ENCODE measurements at regions not wholly inside any gene's neighbourhood (a gene's known extent, or its start where the extent isn't known, plus 50 kb on each side); places are given as distances from the start of the nearest gene placed in this dataset.

DNA sequence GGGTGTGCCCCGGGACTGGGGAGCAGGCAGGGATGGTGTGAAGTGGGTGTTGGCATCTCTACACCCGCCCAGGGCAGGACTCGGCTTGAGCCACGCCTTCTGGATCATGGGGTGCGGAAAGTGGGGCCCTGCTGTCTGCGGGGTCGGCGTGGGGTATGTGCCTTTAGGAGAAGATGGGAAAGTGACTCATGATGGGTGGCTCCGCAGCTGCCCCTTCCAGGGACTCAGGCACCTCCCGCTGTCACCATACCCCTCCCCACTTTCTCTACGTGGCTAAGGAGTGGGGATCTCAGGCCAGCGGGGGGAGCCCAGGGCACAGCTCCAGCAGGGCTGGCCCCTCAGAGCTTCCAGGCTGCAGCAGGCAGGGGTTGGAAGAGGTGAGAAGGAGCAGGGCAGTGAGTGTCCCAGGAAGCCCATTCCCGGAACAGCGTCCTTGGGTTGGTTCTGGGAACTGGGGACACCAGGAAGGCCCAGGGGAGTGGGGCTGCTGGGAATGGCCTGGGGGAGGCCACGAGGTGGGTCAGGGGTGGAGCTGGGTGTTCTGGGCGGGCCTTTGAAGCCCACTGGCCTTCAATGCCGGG, 102.9 kb upstream of the FGF3 start:
- TF ChIP-seq, protein P1, sequence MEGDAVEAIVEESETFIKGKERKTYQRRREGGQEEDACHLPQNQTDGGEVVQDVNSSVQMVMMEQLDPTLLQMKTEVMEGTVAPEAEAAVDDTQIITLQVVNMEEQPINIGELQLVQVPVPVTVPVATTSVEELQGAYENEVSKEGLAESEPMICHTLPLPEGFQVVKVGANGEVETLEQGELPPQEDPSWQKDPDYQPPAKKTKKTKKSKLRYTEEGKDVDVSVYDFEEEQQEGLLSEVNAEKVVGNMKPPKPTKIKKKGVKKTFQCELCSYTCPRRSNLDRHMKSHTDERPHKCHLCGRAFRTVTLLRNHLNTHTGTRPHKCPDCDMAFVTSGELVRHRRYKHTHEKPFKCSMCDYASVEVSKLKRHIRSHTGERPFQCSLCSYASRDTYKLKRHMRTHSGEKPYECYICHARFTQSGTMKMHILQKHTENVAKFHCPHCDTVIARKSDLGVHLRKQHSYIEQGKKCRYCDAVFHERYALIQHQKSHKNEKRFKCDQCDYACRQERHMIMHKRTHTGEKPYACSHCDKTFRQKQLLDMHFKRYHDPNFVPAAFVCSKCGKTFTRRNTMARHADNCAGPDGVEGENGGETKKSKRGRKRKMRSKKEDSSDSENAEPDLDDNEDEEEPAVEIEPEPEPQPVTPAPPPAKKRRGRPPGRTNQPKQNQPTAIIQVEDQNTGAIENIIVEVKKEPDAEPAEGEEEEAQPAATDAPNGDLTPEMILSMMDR (IDR thresholded peaks at IDR 0.05; ENCODE audit: control insufficient read depth, insufficient read depth, low read depth, low read length, missing control alignments) = no peak
- no peak for DNase-seq (ENCODE audit: low read depth)
- H3K4me3 ChIP-seq (ENCODE audit: control insufficient read depth, low read depth, low read length) = no peak overlapping the region

DNA sequence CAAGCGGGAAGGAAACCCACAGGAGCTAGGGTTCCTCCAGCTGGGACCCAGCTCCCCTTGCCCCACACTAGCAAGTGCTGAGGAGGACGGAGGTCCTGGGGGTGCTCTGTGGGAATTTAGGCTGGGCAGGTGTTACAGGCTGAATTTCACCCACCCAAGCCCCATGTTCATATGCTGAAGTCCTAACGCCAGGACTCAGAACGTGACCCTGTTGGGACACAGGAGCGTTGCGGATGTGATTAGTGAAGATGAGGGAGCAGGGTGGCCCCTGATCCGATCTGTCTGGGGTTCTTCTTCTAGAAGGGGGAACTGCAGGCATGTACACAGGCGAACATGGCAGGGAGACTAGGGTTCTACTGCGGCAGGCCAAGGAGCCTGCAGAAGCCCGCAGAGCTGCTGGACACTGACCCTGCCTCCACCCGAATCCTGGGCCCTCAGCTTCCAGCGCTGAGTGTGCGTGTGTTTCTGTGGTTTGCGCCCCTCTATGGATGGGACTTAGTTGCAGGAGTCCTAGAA, 103.4 kb upstream of the FGF3 start:
- no peak for DNase-seq (ENCODE audit: low read depth)
- TF ChIP-seq, protein P1 (IDR thresholded peaks at IDR 0.05; ENCODE audit: control insufficient read depth, insufficient read depth, low read depth, low read length, missing control alignments) = no peak
- H3K4me3 ChIP-seq (ENCODE audit: control insufficient read depth, low read depth, low read length) = no peak overlapping the region

- H3K4me3 ChIP-seq (ENCODE audit: control insufficient read depth, low read depth, low read length) = no peak overlapping the region
- DNase-seq (ENCODE audit: low read depth) = no peak
- TF ChIP-seq, protein P1 (IDR thresholded peaks at IDR 0.05; ENCODE audit: control insufficient read depth, insufficient read depth, low read depth, low read length, missing control alignments) = no peak
Measured at GRCh38 chr11:69923196-69923595, 104.0 kb upstream of the FGF3 start.

DNA sequence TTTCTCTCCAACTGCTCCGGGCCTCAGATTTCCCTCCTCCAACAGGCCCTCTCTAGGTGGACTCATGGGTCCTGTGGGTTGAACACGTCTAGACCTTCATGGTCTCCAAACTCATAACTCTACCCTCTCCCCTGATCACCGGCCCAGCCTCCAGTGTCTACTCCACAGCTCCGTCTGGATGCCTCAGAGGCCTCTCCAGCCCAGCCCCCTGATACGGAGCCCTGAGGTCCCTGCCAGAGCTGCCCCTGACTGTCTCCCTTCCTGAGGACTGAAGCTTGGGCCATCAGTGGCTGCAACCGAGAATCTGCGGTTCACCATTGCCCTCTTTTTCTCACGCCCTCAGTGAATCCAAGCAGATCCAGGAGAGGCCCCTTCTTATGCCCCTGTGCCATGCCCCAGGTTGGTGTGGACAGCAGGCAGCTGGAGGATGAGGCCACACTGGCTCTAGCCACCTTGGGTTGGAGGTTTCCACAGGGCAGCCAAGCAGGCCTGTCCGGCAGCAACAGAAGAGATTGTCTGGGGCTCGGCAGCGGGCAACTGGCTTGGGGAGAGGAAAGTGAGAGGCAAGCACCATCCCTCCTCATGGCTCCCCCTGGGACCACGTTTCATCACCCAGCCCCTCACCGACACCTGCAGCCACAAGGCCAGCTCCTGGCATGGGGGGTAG, 104.6 kb upstream of the FGF3 start:
- H3K4me3 ChIP-seq (ENCODE audit: control insufficient read depth, low read depth, low read length) = no peak overlapping the region
- no peak for DNase-seq (ENCODE audit: low read depth)
- TF ChIP-seq, protein P1 (IDR thresholded peaks at IDR 0.05; ENCODE audit: control insufficient read depth, insufficient read depth, low read depth, low read length, missing control alignments) = no peak

GRCh38 chr11:69924308-69925161, 105.3 kb upstream of the FGF3 start:
- DNase-seq (ENCODE audit: low read depth) = no peak

More at GRCh38 chr11:69924308-69925161, 105.3 kb upstream of the FGF3 start:
- no peak overlapping the region for H3K4me3 ChIP-seq (ENCODE audit: control insufficient read depth, low read depth, low read length)
- TF ChIP-seq, protein P1 (IDR thresholded peaks at IDR 0.05; ENCODE audit: control insufficient read depth, insufficient read depth, low read depth, low read length, missing control alignments) = no peak

All from AG09309 (cell line).